Lower leg skin (tissue), 4 donors: ENCODE measurements at regions not wholly inside any gene's neighbourhood (a gene's known extent, or its start where the extent isn't known, plus 50 kb on each side); places are given as distances from the start of the nearest gene placed in this dataset.

Experiments
- DNase-seq, 2 donors: peaks; one replicate each; pipeline ENCODE4 v3.0.0-alpha.2; 2019; ENCODE audit warnings: low spot score in 2 of 2
- H3K4me3 ChIP-seq: fragments of 200-600 bp; sonication (generic); 2 replicates; pipeline ENCODE4 v1.5.1; 2017; ENCODE audit warnings: mild to moderate bottlenecking, low read depth; ENCODE audit not compliant: poor library complexity, severe bottlenecking
- CTCF ChIP-seq, 3 donors: fragments of 450-650 bp; IDR thresholded peaks; one replicate each; pipeline ENCODE4 v1.5.1; 2016; ENCODE audit warnings: antibody characterized with exemption in 3 of 3, mild to moderate bottlenecking in 3 of 3, moderate library complexity in 2 of 3
- POLR2A ChIP-seq, 2 donors: fragments of 450-650 bp; IDR thresholded peaks; one replicate each; pipeline ENCODE4 v1.6.1; 2016 to 2017; ENCODE audit warnings: antibody characterized with exemption in 2 of 2, mild to moderate bottlenecking in 1 of 2, moderate library complexity in 1 of 2
- WGBS, 2 donors: methylation state at CpG; one replicate each; pipeline ENCODE4 v1.1.5; 2018; 5-methylcytosine and 5-hydroxymethylcytosine counted together
- intact Hi-C: fragments of 100-400 bp; cut with DNase I; formaldehyde crosslinking; loops from one replicate; pipeline ENCODE4 v1.15.0; 2023; ENCODE audit warnings: low total_unique reads

- DNase-seq: no peak
- no peak overlapping the region for H3K4me3 ChIP-seq
- TF ChIP-seq CTCF (IDR thresholded peaks at IDR 0.05) (no peak), POLR2A (IDR thresholded peaks at IDR 0.05) (no peak)
- WGBS, 2 donors: 40 to 42% methylated on average over 9 of the region's 9 CpGs
- intact Hi-C loops: no loop called here
Observed at GRCh38 chr5:98200726-98201541, 572.5 kb upstream of the RGMB start.

- intact Hi-C loops: no loop called here
- H3K4me3 ChIP-seq: no peak overlapping the region
- TF ChIP-seq CTCF (IDR thresholded peaks at IDR 0.05) (no peak), POLR2A (IDR thresholded peaks at IDR 0.05) (no peak)
- no peak for DNase-seq
- 59 to 63% methylated on average over 1 of the region's 1 CpG for WGBS, 2 donors
Observed at GRCh38 chr5:98204798-98205197, 568.7 kb upstream of the RGMB start.

- DNase-seq: no peak
- intact Hi-C loops: no loop called here
- TF ChIP-seq POLR2A (IDR thresholded peaks at IDR 0.05) (no peak), CTCF (IDR thresholded peaks at IDR 0.05) (no peak)
- 47 to 66% methylated on average over 2 of the region's 2 CpGs for WGBS, 2 donors
- H3K4me3 ChIP-seq: no peak overlapping the region
Observed at GRCh38 chr5:98205691-98206461, 567.6 kb upstream of the RGMB start.

- no peak for DNase-seq
- no peak overlapping the region for H3K4me3 ChIP-seq
- intact Hi-C loops: no loop called here
- 39 to 43% methylated on average over 2 of the region's 2 CpGs for WGBS, 2 donors
- no peak for TF ChIP-seq CTCF (IDR thresholded peaks at IDR 0.05)
- TF ChIP-seq POLR2A (IDR thresholded peaks at IDR 0.05): no peak
Observed at GRCh38 chr5:98206566-98206965, 566.9 kb upstream of the RGMB start.

GRCh38 chr5:98209418-98209817 lies 564.0 kb upstream of the RGMB start:
- intact Hi-C loops: no loop called here

More at GRCh38 chr5:98209418-98209817, 564.0 kb upstream of the RGMB start:
- no peak overlapping the region for H3K4me3 ChIP-seq
- TF ChIP-seq CTCF (IDR thresholded peaks at IDR 0.05): no peak
- no peak for TF ChIP-seq POLR2A (IDR thresholded peaks at IDR 0.05)
- DNase-seq: no peak
